Activated naive CD8-positive, alpha-beta T cell treated with anti-CD3 and anti-CD28 coated beads, Interleukin-2, amount 10 ng/mL, durations not matched to agents 7 days and 5 days (primary cell): ENCODE measurements at regions not wholly inside any gene's neighbourhood (a gene's known extent, or its start where the extent isn't known, plus 50 kb on each side); places are given as distances from the start of the nearest gene placed in this dataset.
"Not testable (repeated sequence)": the region's sequence is repeated elsewhere in the genome, so short reads cannot be mapped to it uniquely, and the experiment has no call there.

Experiments
- ATAC-seq: fragments of 150-1000 bp; cut with Tn5 transposase; one replicate; pipeline ENCODE4 v1.10.0; 2021; ENCODE audit warnings: low read depth, moderate library complexity
- POLR2A ChIA-PET: fragments of 350-600 bp; sonication (Branson Sonifier 250); formaldehyde crosslinking; loops from one replicate; lab custom pipeline; 2021; ENCODE audit warnings: antibody characterized with exemption; lab: Charles Lee
- DNase-seq: peaks from one replicate; pipeline ENCODE4 v3.0.0; 2021
- H3K27ac Mint-ChIP-seq: one replicate; pipeline ENCODE4 v1.8.0; 2022; ENCODE audit warnings: mild to moderate bottlenecking, mixed read lengths
- H3K27me3 Mint-ChIP-seq: one replicate; pipeline ENCODE4 v1.8.0; 2022; ENCODE audit warnings: mild to moderate bottlenecking, moderate library complexity, mixed read lengths
- H3K36me3 Mint-ChIP-seq: one replicate; pipeline ENCODE4 v1.8.0; 2021; ENCODE audit warnings: mild to moderate bottlenecking, mixed read lengths
- H3K4me1 Mint-ChIP-seq: one replicate; pipeline ENCODE4 v1.8.0; 2021; ENCODE audit warnings: mixed read lengths
- H3K4me3 Mint-ChIP-seq: one replicate; pipeline ENCODE4 v1.8.0; 2022; ENCODE audit warnings: mild to moderate bottlenecking, moderate library complexity, mixed read lengths
- H3K9me3 Mint-ChIP-seq: one replicate; pipeline ENCODE4 v1.8.0; 2021; ENCODE audit warnings: mixed read lengths

GRCh38 chr16:5781436-5781835 lies 683.8 kb upstream of the EEF2KMT start:
- POLR2A ChIA-PET: no interaction called here

DNA sequence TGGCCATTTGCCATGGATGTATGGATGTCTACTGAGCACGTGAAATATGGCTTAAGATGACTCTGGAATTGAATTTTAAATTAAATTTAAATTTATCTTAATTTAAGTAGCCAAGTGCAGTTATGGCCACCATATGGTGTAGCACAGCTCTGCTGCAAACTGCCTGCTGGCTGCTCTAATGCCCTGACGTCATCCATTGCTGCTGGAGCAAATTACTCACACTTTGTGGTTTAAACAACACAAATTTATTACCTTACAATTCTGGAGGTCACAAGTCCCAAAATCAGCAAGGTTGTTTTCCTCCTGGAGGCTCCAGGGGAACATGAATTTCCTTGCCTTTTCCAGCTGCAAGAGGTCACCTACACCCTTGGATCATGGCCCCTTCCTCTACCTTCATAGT lies 679.3 kb upstream of the EEF2KMT start:
- no peak for ATAC-seq
- H3K9me3 Mint-ChIP-seq: peaks cover 1% of the 10 kb centered on the region
- no peak overlapping the region for H3K4me3 Mint-ChIP-seq
- no peaks in the 10 kb centered on the region for H3K4me1 Mint-ChIP-seq
- H3K36me3 Mint-ChIP-seq: no peaks in the 10 kb centered on the region
- no peak for DNase-seq
- no peaks in the 10 kb centered on the region for H3K27me3 Mint-ChIP-seq
- POLR2A ChIA-PET: no interaction called here
- H3K27ac Mint-ChIP-seq: no peak overlapping the region

More at GRCh38 chr16:5781436-5781835, 683.8 kb upstream of the EEF2KMT start:
- H3K27ac Mint-ChIP-seq: no peak overlapping the region
- no peaks in the 10 kb centered on the region for H3K27me3 Mint-ChIP-seq
- no peaks in the 10 kb centered on the region for H3K36me3 Mint-ChIP-seq
- H3K4me1 Mint-ChIP-seq: no peaks in the 10 kb centered on the region
- peaks cover 10% of the 10 kb centered on the region for H3K9me3 Mint-ChIP-seq
- ATAC-seq: no peak
- H3K4me3 Mint-ChIP-seq: no peak overlapping the region
- no peak for DNase-seq

DNA sequence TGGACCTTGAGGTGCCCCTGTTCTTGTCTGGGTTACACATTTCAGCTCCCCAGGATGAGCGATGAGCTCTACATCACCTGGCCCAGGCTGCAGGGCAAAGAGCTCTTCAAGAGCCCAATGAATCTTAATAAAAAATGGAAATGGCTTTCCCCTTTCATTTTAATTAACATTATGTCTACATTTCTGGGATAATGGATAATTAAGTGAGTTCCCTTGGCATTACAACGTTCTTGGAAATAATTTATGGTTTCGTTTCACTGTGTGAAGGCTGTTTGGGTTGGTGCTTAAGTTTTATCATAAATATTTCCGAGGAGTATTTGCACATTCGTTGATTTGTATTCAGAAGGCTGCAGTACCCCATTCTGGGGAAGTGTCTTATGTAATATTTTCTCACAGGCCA lies 678.3 kb upstream of the EEF2KMT start:
- Mint-ChIP-seq H3K4me1 (no peaks in the 10 kb centered on the region), H3K9me3 (peaks cover 3% of the 10 kb centered on the region), H3K4me3 (no peak overlapping the region), H3K27ac (no peak overlapping the region), H3K27me3 (no peaks in the 10 kb centered on the region), H3K36me3 (no peaks in the 10 kb centered on the region)
- DNase-seq (no peak), ATAC-seq (no peak)
- POLR2A ChIA-PET: no interaction called here

GRCh38 chr16:5770118-5770517 lies 672.5 kb upstream of the EEF2KMT start:
- H3K36me3 Mint-ChIP-seq: no peaks in the 10 kb centered on the region
- no peaks in the 10 kb centered on the region for H3K27me3 Mint-ChIP-seq
- POLR2A ChIA-PET: no interaction called here
- H3K4me1 Mint-ChIP-seq: no peaks in the 10 kb centered on the region
- DNase-seq (no peak), ATAC-seq (no peak)
- H3K27ac Mint-ChIP-seq: no peak overlapping the region
- H3K4me3 Mint-ChIP-seq: no peak overlapping the region
- peaks cover 5% of the 10 kb centered on the region for H3K9me3 Mint-ChIP-seq

GRCh38 chr16:5769513-5769912 lies 671.9 kb upstream of the EEF2KMT start:
- POLR2A ChIA-PET: no interaction called here
- no peak overlapping the region for H3K27ac Mint-ChIP-seq
- no peak overlapping the region for H3K4me3 Mint-ChIP-seq
- peaks cover 5% of the 10 kb centered on the region for H3K9me3 Mint-ChIP-seq
- DNase-seq: no peak
- no peaks in the 10 kb centered on the region for H3K4me1 Mint-ChIP-seq
- no peak for ATAC-seq
- H3K27me3 Mint-ChIP-seq: no peaks in the 10 kb centered on the region
- no peaks in the 10 kb centered on the region for H3K36me3 Mint-ChIP-seq

DNA sequence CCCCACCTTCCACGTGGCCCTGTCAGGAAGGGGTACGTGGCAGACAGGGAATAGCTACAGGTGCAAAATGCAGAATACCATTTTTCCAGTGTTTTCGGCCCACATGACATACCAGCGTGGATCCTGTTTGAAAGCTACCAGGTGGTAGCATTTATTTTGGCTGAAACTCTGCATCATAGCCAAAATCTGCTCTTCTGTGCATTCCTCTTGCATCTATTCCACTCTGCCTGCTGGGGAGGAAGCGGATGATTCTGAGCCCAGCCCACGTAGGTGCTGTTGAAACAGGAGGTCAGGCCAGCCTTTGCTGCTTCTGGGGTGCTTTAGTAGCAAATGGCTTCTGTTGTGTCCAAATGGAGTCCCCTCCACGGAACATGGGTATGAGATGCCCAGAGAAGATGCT lies 670.9 kb upstream of the EEF2KMT start:
- no peak for DNase-seq
- Mint-ChIP-seq H3K27ac (no peak overlapping the region), H3K27me3 (no peaks in the 10 kb centered on the region), H3K9me3 (peaks cover 5% of the 10 kb centered on the region), H3K4me1 (no peaks in the 10 kb centered on the region), H3K36me3 (no peaks in the 10 kb centered on the region), H3K4me3 (no peak overlapping the region)
- no peak for ATAC-seq
- POLR2A ChIA-PET: no interaction called here

GRCh38 chr16:5763176-5763575 lies 665.6 kb upstream of the EEF2KMT start:
- no peaks in the 10 kb centered on the region for H3K27me3 Mint-ChIP-seq
- H3K4me1 Mint-ChIP-seq: no peaks in the 10 kb centered on the region
- DNase-seq: no peak
- peaks cover 5% of the 10 kb centered on the region for H3K9me3 Mint-ChIP-seq
- no peak overlapping the region for H3K4me3 Mint-ChIP-seq
- ATAC-seq: no peak
- H3K36me3 Mint-ChIP-seq: no peaks in the 10 kb centered on the region
- no peak overlapping the region for H3K27ac Mint-ChIP-seq
- POLR2A ChIA-PET: no interaction called here

- Mint-ChIP-seq H3K9me3 (peaks cover 5% of the 10 kb centered on the region), H3K4me3 (no peak overlapping the region), H3K36me3 (no peaks in the 10 kb centered on the region), H3K27ac (no peak overlapping the region), H3K4me1 (no peaks in the 10 kb centered on the region), H3K27me3 (no peaks in the 10 kb centered on the region)
- DNase-seq (no peak), ATAC-seq (no peak)
- POLR2A ChIA-PET: no interaction called here
These were observed 664.8 kb upstream of the EEF2KMT start for GRCh38 chr16:5762362-5762761.

- H3K36me3 Mint-ChIP-seq: no peaks in the 10 kb centered on the region
- ATAC-seq (no peak), DNase-seq (no peak)
- no peak overlapping the region for H3K27ac Mint-ChIP-seq
- peaks cover 7% of the 10 kb centered on the region for H3K9me3 Mint-ChIP-seq
- POLR2A ChIA-PET: no interaction called here
- no peak overlapping the region for H3K4me3 Mint-ChIP-seq
- no peaks in the 10 kb centered on the region for H3K4me1 Mint-ChIP-seq
- no peaks in the 10 kb centered on the region for H3K27me3 Mint-ChIP-seq
These were observed 664.0 kb upstream of the EEF2KMT start for GRCh38 chr16:5761592-5761991.

- H3K27ac Mint-ChIP-seq: no peak overlapping the region
- no peak for ATAC-seq
- DNase-seq: no peak
- no peaks in the 10 kb centered on the region for H3K27me3 Mint-ChIP-seq
- H3K36me3 Mint-ChIP-seq: no peaks in the 10 kb centered on the region
- POLR2A ChIA-PET: no interaction called here
- no peak overlapping the region for H3K4me3 Mint-ChIP-seq
- peaks cover 7% of the 10 kb centered on the region for H3K9me3 Mint-ChIP-seq
- H3K4me1 Mint-ChIP-seq: no peaks in the 10 kb centered on the region
These were observed 660.7 kb upstream of the EEF2KMT start for GRCh38 chr16:5758281-5758680.

GRCh38 chr16:5756969-5757368 lies 659.4 kb upstream of the EEF2KMT start:
- no peaks in the 10 kb centered on the region for H3K27me3 Mint-ChIP-seq
- DNase-seq: no peak
- no peak overlapping the region for H3K4me3 Mint-ChIP-seq
- no peak for ATAC-seq
- H3K27ac Mint-ChIP-seq: no peak overlapping the region
- no peaks in the 10 kb centered on the region for H3K36me3 Mint-ChIP-seq
- POLR2A ChIA-PET: no interaction called here
- H3K9me3 Mint-ChIP-seq: peaks cover 7% of the 10 kb centered on the region
- no peaks in the 10 kb centered on the region for H3K4me1 Mint-ChIP-seq

GRCh38 chr16:5753381-5753780 lies 655.8 kb upstream of the EEF2KMT start:
- H3K27me3 Mint-ChIP-seq: no peaks in the 10 kb centered on the region
- peaks cover 8% of the 10 kb centered on the region for H3K9me3 Mint-ChIP-seq
- H3K4me3 Mint-ChIP-seq: no peak overlapping the region
- H3K36me3 Mint-ChIP-seq: no peaks in the 10 kb centered on the region
- H3K27ac Mint-ChIP-seq: no peak overlapping the region
- DNase-seq (no peak), ATAC-seq (no peak)
- POLR2A ChIA-PET: no interaction called here
- H3K4me1 Mint-ChIP-seq: no peaks in the 10 kb centered on the region

- ATAC-seq (no peak), DNase-seq (no peak)
- no peak overlapping the region for H3K4me3 Mint-ChIP-seq
- H3K27me3 Mint-ChIP-seq: no peaks in the 10 kb centered on the region
- peaks cover 6% of the 10 kb centered on the region for H3K9me3 Mint-ChIP-seq
- H3K4me1 Mint-ChIP-seq: no peaks in the 10 kb centered on the region
- H3K36me3 Mint-ChIP-seq: no peaks in the 10 kb centered on the region
- no peak overlapping the region for H3K27ac Mint-ChIP-seq
- POLR2A ChIA-PET: no interaction called here
These were observed 653.6 kb upstream of the EEF2KMT start for GRCh38 chr16:5751216-5751615.

- DNase-seq, POLR2A ChIA-PET, H3K27me3 Mint-ChIP-seq, H3K9me3 Mint-ChIP-seq, H3K4me1 Mint-ChIP-seq, H3K27ac Mint-ChIP-seq, H3K36me3 Mint-ChIP-seq, ATAC-seq, H3K4me3 Mint-ChIP-seq: not testable (repeated sequence)
These were observed 652.8 kb upstream of the EEF2KMT start for GRCh38 chr16:5750439-5750838.

- H3K4me1 Mint-ChIP-seq: no peaks in the 10 kb centered on the region
- POLR2A ChIA-PET: no interaction called here
- peaks cover 6% of the 10 kb centered on the region for H3K9me3 Mint-ChIP-seq
These were observed 641.0 kb upstream of the EEF2KMT start for GRCh38 chr16:5738586-5738985.

More at GRCh38 chr16:5738586-5738985, 641.0 kb upstream of the EEF2KMT start:
- Mint-ChIP-seq H3K27me3 (no peaks in the 10 kb centered on the region), H3K4me3 (no peak overlapping the region), H3K36me3 (no peaks in the 10 kb centered on the region), H3K27ac (no peak overlapping the region)
- DNase-seq (no peak), ATAC-seq (no peak)
